B cell (primary cell): ENCODE measurements at regions not wholly inside any gene's neighbourhood (a gene's known extent, or its start where the extent isn't known, plus 50 kb on each side); places are given as distances from the start of the nearest gene placed in this dataset.

Experiments
- EZH2 ChIP-seq: IDR thresholded peaks from 2 replicates; pipeline ENCODE4 v1.6.1; 2012; ENCODE audit warnings: borderline replicate concordance, low read depth, mild to moderate bottlenecking, moderate library complexity, low read length; ENCODE audit not compliant: insufficient read depth, poor library complexity, severe bottlenecking
- TF ChIP-seq, protein P1 (sequence below): fragments of 200-600 bp; IDR thresholded peaks from one replicate; pipeline ENCODE4 v1.8.0; 2022; ENCODE audit warnings: antibody characterized with exemption, mild to moderate bottlenecking

DNA sequence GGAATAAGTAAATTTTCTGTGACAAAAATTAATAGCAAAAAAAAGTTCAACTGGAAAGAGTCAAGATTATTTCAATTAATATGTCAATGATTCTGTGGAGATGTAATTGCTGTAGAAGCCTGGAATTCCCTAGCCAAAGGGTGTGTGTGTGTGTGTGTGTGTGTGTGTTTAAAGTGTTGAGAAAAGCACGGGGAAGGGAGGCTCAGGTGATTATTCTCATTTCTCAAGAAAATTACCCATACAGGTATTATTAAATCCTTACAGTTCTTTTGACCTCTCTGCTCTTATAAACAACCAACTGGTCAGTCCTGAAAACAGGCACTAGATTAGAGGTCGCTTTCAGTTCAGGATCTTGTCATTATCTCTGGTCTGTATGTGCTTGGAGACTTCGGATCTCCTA lies 129.3 kb upstream of the SASH1 start:
- TF ChIP-seq, protein P1, sequence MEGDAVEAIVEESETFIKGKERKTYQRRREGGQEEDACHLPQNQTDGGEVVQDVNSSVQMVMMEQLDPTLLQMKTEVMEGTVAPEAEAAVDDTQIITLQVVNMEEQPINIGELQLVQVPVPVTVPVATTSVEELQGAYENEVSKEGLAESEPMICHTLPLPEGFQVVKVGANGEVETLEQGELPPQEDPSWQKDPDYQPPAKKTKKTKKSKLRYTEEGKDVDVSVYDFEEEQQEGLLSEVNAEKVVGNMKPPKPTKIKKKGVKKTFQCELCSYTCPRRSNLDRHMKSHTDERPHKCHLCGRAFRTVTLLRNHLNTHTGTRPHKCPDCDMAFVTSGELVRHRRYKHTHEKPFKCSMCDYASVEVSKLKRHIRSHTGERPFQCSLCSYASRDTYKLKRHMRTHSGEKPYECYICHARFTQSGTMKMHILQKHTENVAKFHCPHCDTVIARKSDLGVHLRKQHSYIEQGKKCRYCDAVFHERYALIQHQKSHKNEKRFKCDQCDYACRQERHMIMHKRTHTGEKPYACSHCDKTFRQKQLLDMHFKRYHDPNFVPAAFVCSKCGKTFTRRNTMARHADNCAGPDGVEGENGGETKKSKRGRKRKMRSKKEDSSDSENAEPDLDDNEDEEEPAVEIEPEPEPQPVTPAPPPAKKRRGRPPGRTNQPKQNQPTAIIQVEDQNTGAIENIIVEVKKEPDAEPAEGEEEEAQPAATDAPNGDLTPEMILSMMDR = no peak
- TF ChIP-seq EZH2 = no peak
